Motor neuron (in vitro differentiated cells): ENCODE measurements at regions not wholly inside any gene's neighbourhood (a gene's known extent, or its start where the extent isn't known, plus 50 kb on each side); places are given as distances from the start of the nearest gene placed in this dataset.

Experiments used
- ATAC-seq, 8 experiments: fragments of 200-7000 bp; cut with Tn5 transposase; replicated peaks in 6 of 8; 2 replicates each; pipeline ENCODE4 v1.8.0; 2021; ENCODE audit warnings: mild to moderate bottlenecking in 8 of 8, moderate library complexity in 8 of 8
- H3K27ac ChIP-seq, 2 donors: fragments of 250-450 bp; sonication (Bioruptor Pico); 2 replicates each; pipeline ENCODE4 v1.9.0; 2021; ENCODE audit warnings: antibody characterized with exemption in 2 of 2, mild to moderate bottlenecking in 2 of 2, moderate library complexity in 1 of 2
- H3K4me1 ChIP-seq, 2 donors: fragments of 250-450 bp; sonication (Bioruptor Pico); replicated peaks in 1 of 2; 2 replicates each; pipeline ENCODE4 v1.6.1; 2021; ENCODE audit warnings: antibody characterized with exemption in 2 of 2, mild to moderate bottlenecking in 2 of 2, moderate library complexity in 1 of 2
- H3K4me3 ChIP-seq, 5 donors: fragments of 250-450 bp; sonication (Bioruptor Pico); 2 replicates each; pipeline ENCODE4 v1.9.0; 2021; ENCODE audit warnings: antibody characterized with exemption in 5 of 5, mild to moderate bottlenecking in 5 of 5, moderate library complexity in 4 of 5
- WGBS, 10 experiments: fragments of 450-650 bp; shearing (Covaris generic); methylation state at CpG; one replicate each; pipeline ENCODE4 v1.0.0; 2022; 5-methylcytosine and 5-hydroxymethylcytosine counted together
- in situ Hi-C, 9 experiments: fragments of 400-800 bp; cut with MboI; loops; one replicate each; pipeline ENCODE4 v1.15.0; 2021; ENCODE audit warnings: low sequenced_read_pairs in 9 of 9, low pct_unique_long_range_greater_than_20kb in 2 of 9; ENCODE audit not compliant: unreplicated experiment in 9 of 9

- in situ Hi-C loops: no loop called here
- no peak for ATAC-seq
- Histone ChIP-seq H3K27ac (no peak overlapping the region), H3K4me3 (no peak overlapping the region), H3K4me1 (peaks cover 47 to 52% of the 10 kb centered on the region in 2 donors)
- 60 to 100% (median 89%) methylated on average over 1 to 4 of the region's 5 CpGs; no CpG with 5 or more reads in 3 of the 10 experiments for WGBS, 10 experiments
Observed at GRCh38 chr10:78577712-78578111, 491.1 kb upstream of the ZMIZ1 start.

DNA sequence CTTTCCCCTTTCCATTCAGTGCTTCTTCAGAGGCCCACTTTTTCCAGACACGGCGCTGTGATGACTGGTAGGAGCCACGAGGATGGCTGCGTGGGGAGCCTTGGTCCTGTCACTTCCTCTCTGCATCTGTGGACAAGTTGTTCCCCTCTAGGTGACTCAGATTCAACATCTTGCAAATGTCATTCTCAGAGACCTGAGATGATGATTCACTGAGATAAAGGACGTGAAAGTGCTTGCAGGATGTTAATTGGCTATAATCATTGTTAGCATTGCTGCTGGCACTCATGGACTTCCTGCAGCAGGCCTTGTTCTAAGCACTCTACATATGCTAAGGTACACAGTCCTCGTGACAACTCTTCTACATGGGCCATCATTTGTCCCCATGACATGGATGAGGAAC lies 489.8 kb upstream of the ZMIZ1 start:
- in situ Hi-C loops: no loop called here
- Histone ChIP-seq H3K4me1 (peaks cover 40 to 43% of the 10 kb centered on the region in 2 donors), H3K27ac (no peak overlapping the region), H3K4me3 (no peak overlapping the region)
- WGBS, 10 experiments: 10 to 100% (median 91%) methylated on average over 1 to 4 of the region's 6 CpGs; no CpG with 5 or more reads in 3 of the 10 experiments
- ATAC-seq: peak in 1 of 8 experiments; percentile 45

DNA sequence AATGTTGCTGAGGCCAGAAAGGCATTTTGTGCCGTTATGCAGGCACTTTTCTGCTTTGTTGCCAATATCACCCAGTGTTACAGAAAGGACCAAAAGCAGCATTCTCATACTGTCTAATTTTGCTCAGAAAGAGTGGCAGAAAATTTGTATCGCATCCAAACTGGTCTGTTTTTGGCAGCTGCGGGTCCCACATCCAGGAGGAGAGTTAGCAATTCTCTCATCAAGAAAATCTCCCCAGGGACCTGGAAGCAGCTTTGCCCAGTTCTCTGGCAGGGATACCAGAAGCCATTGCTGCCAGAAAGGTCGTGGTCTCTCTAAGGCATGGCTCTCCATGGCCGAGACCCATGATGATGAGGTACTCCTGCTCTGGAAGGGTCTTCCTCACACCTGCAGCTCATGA lies 489.2 kb upstream of the ZMIZ1 start:
- peak in 2 of 8 experiments; percentile 8 to 14 for ATAC-seq
- H3K27ac ChIP-seq: no peak overlapping the region
- H3K4me1 ChIP-seq: peaks cover 40% of the 10 kb centered on the region in 2 donors
- in situ Hi-C loops: no loop called here
- 88 to 100% (median 95%) methylated on average over 1 to 3 of the region's 5 CpGs; no CpG with 5 or more reads in 4 of the 10 experiments for WGBS, 10 experiments
- H3K4me3 ChIP-seq: no peak overlapping the region

- Histone ChIP-seq H3K27ac (no peak overlapping the region), H3K4me3 (no peak overlapping the region), H3K4me1 (peaks cover 40% of the 10 kb centered on the region in 2 donors)
- ATAC-seq: peak in 5 of 8 experiments; percentile 79 to 93 (median 85)
- WGBS, 10 experiments: 47 to 92% (median 73%) methylated on average over 2 to 3 of the region's 4 CpGs; no CpG with 5 or more reads in 4 of the 10 experiments
- in situ Hi-C loops: no loop called here
Observed at GRCh38 chr10:78579995-78580394, 488.8 kb upstream of the ZMIZ1 start.

DNA sequence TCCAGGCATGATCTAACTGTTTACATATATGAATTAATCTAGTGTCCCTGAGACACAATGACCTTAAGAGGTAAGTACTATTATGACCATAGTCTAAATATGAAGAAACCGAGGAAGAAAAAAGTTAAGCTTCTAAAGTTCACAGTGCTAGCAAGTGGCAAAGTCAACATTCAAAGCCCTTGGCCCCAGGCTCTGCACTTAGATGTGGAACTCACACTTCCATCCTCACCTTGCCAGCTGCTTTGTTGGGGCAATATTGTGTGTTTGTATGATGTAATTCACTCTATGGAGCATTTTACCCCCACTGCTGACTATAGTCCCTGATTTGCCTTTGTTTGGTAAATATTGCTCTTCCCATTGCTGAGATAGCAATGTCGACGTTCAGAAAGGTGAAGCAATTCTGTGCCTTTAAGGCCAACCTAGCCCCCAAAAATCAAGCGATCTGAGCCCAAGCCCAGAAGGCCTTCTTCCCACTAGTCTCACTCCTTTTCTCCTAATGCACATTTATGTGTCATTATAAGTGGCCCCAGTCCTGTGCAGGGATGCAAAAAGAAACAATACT lies 487.6 kb upstream of the ZMIZ1 start:
- 38 to 100% (median 87%) methylated on average over 1 to 4 of the region's 4 CpGs; no CpG with 5 or more reads in 2 of the 10 experiments for WGBS, 10 experiments
- peaks cover 34 to 35% of the 10 kb centered on the region in 2 donors for H3K4me1 ChIP-seq
- in situ Hi-C loops: no loop called here
- no peak overlapping the region for H3K27ac ChIP-seq
- ATAC-seq: peak in 1 of 8 experiments; percentile 52
- H3K4me3 ChIP-seq: no peak overlapping the region

DNA sequence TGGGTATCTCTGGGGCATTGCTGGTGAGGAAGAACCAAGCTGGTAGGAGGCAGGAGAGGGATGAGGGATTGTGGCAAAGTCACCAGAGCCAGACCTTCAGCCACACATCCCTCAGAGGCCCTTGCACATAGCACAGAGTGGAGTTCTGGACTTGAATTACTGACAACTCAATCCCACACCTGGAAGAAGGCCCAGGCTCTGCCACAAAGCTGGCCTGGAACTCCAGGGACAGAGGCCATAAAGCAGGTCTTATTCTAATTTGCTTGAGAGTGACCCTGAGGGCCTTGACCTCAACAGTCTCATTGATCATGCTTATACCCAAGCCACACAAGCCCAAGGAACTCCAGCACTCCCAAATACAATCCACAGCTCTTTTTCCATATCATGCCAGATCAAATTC lies 486.2 kb upstream of the ZMIZ1 start:
- Histone ChIP-seq H3K27ac (no peak overlapping the region), H3K4me1 (peaks cover 31 to 35% of the 10 kb centered on the region in 2 donors), H3K4me3 (no peak overlapping the region)
- in situ Hi-C loops: no loop called here
- ATAC-seq: no peak

GRCh38 chr10:78584266-78584665 lies 484.5 kb upstream of the ZMIZ1 start:
- WGBS, 10 experiments: 82 to 100% (median 100%) methylated on average over 1 to 3 of the region's 4 CpGs; no CpG with 5 or more reads in 7 of the 10 experiments
- ATAC-seq: peak in 1 of 8 experiments; percentile 1
- H3K4me3 ChIP-seq: no peak overlapping the region
- no peak overlapping the region for H3K27ac ChIP-seq
- H3K4me1 ChIP-seq: peaks cover 40 to 48% of the 10 kb centered on the region in 2 donors
- in situ Hi-C loops: no loop called here

GRCh38 chr10:78584681-78585080 lies 484.1 kb upstream of the ZMIZ1 start:
- peaks cover 37 to 45% of the 10 kb centered on the region in 2 donors for H3K4me1 ChIP-seq
- H3K4me3 ChIP-seq: no peak overlapping the region
- no peak overlapping the region for H3K27ac ChIP-seq
- ATAC-seq: peak in 5 of 8 experiments; percentile 42 to 75 (median 69)
- in situ Hi-C loops: no loop called here
- WGBS, 10 experiments: 33 to 68% (median 57%) methylated on average over 1 to 4 of the region's 7 CpGs; no CpG with 5 or more reads in 5 of the 10 experiments

GRCh38 chr10:78585952-78586351 lies 482.8 kb upstream of the ZMIZ1 start:
- Histone ChIP-seq H3K27ac (no peak overlapping the region), H3K4me1 (peaks cover 26 to 39% of the 10 kb centered on the region in 2 donors), H3K4me3 (no peak overlapping the region)
- 43 to 100% (median 94%) methylated on average over 1 to 4 of the region's 4 CpGs; no CpG with 5 or more reads in 1 of the 10 experiments for WGBS, 10 experiments
- no peak for ATAC-seq
- in situ Hi-C loops: no loop called here

DNA sequence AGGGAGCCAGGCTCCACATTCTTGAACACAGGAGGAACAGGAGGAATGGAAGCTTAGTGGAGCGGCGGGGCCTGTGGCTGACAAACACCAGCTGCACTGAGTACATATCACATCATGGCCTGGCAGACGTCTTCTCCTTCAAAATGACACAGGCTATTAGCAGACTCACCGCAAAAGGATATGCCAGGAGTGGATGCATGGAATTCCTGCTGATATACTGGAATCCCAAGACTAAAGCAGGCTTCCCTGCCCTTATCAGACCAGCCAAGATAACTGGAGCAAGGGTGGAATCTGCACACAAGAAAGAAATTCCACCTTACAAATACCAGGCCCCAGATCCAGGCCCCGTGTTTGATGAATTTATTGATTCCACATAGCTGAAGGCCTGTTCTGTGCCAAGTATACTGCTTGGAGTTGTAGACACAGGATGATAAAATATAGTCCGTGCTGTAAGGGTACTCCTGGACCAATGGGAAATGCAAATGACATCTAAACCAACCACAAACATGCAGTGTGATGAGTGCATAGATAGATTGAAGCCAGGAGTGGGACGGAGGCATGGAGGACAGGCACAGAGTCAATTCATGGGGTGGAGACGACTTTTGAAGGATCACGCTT lies 480.5 kb upstream of the ZMIZ1 start:
- ATAC-seq: peak in 6 of 8 experiments; percentile 36 to 88 (median 51)
- Histone ChIP-seq H3K4me1 (peaks cover 19 to 27% of the 10 kb centered on the region in 2 donors), H3K27ac (peak overlapping the region; percentile 7 to 52), H3K4me3 (no peak overlapping the region)
- in situ Hi-C loops: no loop called here
- 10 to 100% (median 65%) methylated on average over 1 to 9 of the region's 9 CpGs for WGBS, 10 experiments

GRCh38 chr10:78589687-78590086 lies 479.1 kb upstream of the ZMIZ1 start:
- H3K4me3 ChIP-seq: no peak overlapping the region
- H3K27ac ChIP-seq: no peak overlapping the region
- WGBS, 10 experiments: 48 to 100% (median 90%) methylated on average over 1 to 3 of the region's 3 CpGs; no CpG with 5 or more reads in 1 of the 10 experiments
- H3K4me1 ChIP-seq: peaks cover 22% of the 10 kb centered on the region in 2 donors
- ATAC-seq: no peak
- in situ Hi-C loops: no loop called here

DNA sequence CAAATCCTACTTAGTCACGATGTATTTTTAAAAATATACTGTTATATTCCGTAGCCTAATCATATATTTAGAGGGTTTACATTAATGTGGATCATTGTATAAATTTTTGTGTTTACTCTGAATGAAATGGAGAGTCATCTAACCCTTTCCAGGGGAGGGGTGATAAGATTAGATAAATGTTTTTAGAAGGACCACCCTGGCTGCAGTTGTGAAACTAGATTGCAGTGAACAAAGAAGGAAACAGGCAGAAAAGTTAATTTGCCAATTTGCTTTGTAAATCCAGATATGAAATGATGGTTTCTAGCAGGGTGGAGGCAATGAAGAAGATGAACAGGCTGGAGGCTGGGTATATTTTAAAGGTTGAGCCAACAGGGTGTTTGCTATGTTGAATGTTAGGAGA lies 477.7 kb upstream of the ZMIZ1 start:
- no peak overlapping the region for H3K4me3 ChIP-seq
- H3K27ac ChIP-seq: no peak overlapping the region
- WGBS, 10 experiments: 27 to 92% (median 80%) methylated on average over 1 to 2 of the region's 2 CpGs; no CpG with 5 or more reads in 1 of the 10 experiments
- H3K4me1 ChIP-seq: peaks cover 22 to 27% of the 10 kb centered on the region in 2 donors
- ATAC-seq: no peak
- in situ Hi-C loops: no loop called here

GRCh38 chr10:78594559-78595268 lies 474.1 kb upstream of the ZMIZ1 start:
- H3K4me1 ChIP-seq: peaks cover 13 to 14% of the 10 kb centered on the region in 2 donors
- 29 to 83% (median 45%) methylated on average over 2 to 5 of the region's 7 CpGs; no CpG with 5 or more reads in 1 of the 10 experiments for WGBS, 10 experiments
- in situ Hi-C loops: no loop called here
- H3K4me3 ChIP-seq: no peak overlapping the region
- H3K27ac ChIP-seq: no peak overlapping the region
- ATAC-seq: peak in 7 of 8 experiments; percentile 32 to 90 (median 61)
